ENCODE measurements at regions not wholly inside any gene's neighbourhood (a gene's known extent, or its start where the extent isn't known, plus 50 kb on each side); places are given as distances from the start of the nearest gene placed in this dataset.

DNA sequence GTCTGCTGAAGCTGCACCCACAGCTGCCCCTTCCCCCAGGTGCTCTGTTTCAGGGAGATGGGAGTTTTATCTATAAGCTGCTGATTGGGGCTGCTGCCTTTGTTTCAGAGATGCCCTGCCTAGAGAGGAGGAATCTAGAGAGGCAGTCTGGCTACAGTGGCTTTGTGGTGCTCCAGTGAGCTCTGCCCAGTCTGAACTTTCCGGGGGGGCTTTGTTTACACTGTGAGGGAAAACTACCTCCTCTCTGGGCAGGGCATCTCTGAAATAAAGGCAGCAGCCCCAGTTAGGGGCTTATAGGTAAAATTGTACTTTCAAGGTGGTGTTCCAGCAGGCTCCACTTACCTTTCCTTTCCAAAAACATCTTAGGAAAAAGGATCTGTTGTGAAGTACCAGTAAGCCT, 242.2 kb downstream of the SPRY1 start:
- TF ChIP-seq, protein P1, sequence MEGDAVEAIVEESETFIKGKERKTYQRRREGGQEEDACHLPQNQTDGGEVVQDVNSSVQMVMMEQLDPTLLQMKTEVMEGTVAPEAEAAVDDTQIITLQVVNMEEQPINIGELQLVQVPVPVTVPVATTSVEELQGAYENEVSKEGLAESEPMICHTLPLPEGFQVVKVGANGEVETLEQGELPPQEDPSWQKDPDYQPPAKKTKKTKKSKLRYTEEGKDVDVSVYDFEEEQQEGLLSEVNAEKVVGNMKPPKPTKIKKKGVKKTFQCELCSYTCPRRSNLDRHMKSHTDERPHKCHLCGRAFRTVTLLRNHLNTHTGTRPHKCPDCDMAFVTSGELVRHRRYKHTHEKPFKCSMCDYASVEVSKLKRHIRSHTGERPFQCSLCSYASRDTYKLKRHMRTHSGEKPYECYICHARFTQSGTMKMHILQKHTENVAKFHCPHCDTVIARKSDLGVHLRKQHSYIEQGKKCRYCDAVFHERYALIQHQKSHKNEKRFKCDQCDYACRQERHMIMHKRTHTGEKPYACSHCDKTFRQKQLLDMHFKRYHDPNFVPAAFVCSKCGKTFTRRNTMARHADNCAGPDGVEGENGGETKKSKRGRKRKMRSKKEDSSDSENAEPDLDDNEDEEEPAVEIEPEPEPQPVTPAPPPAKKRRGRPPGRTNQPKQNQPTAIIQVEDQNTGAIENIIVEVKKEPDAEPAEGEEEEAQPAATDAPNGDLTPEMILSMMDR (IDR thresholded peaks at IDR 0.05; ENCODE audit: partially characterized antibody, unreplicated experiment) = no peak
- H3K9me3 Mint-ChIP-seq (ENCODE audit: unreplicated experiment) = peaks cover 3% of the 10 kb centered on the region
- H3K27ac Mint-ChIP-seq (ENCODE audit: unreplicated experiment) = no peak overlapping the region
- no peak for DNase-seq
- no peaks in the 10 kb centered on the region for H3K4me1 Mint-ChIP-seq (ENCODE audit: low read depth, unreplicated experiment)
- no peak overlapping the region for H3K4me3 Mint-ChIP-seq (ENCODE audit: unreplicated experiment)
- H3K36me3 Mint-ChIP-seq (ENCODE audit: unreplicated experiment) = no peaks in the 10 kb centered on the region
- no peaks in the 10 kb centered on the region for H3K27me3 Mint-ChIP-seq (ENCODE audit: unreplicated experiment)

DNA sequence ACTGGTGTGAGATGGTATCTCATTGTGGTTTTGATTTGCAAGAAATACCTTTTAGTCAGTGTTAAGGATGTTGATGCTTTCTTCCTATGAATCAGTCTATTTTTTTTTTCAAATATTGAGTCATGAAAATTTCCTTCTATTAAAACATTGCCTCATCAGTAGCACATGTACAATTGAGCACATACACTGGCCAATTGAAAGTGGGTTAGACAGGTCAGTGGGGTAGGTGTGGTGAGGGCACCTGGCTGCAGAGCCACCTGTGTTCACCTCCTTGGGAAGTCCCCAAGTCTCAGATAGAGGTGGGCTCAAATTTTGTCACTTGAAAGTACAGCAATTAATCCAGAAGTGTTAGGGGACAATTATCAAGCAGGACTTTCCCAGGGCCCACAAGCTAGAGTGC, 243.7 kb downstream of the SPRY1 start:
- TF ChIP-seq, protein P1 (IDR thresholded peaks at IDR 0.05; ENCODE audit: partially characterized antibody, unreplicated experiment) = no peak
- peaks cover 1% of the 10 kb centered on the region for H3K9me3 Mint-ChIP-seq (ENCODE audit: unreplicated experiment)
- H3K4me1 Mint-ChIP-seq (ENCODE audit: low read depth, unreplicated experiment) = no peaks in the 10 kb centered on the region
- DNase-seq = no peak
- H3K4me3 Mint-ChIP-seq (ENCODE audit: unreplicated experiment) = no peak overlapping the region
- no peaks in the 10 kb centered on the region for H3K36me3 Mint-ChIP-seq (ENCODE audit: unreplicated experiment)
- H3K27ac Mint-ChIP-seq (ENCODE audit: unreplicated experiment) = no peak overlapping the region
- no peaks in the 10 kb centered on the region for H3K27me3 Mint-ChIP-seq (ENCODE audit: unreplicated experiment)

DNA sequence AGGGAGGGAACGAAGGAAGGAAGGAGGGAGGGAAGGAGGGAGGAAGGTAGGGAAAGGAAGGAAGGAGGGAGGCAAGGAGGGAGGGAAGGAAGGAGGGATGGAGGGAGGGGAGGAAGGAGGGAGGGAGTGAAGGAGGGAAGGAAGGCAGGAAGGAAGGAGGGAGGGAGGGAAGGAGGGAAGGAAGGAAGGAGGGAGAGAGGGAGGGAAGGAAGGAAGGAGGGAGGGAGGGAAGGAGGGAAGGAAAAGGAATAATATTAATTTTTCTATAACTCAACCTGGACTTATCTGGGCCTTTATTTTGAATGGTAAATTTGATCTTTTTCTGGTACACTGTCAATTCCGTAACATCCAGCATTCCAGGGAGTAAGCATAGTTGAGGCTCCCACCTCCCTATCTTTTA, 244.2 kb downstream of the SPRY1 start:
- Mint-ChIP-seq H3K36me3 (ENCODE audit: unreplicated experiment) (no peaks in the 10 kb centered on the region), H3K4me1 (ENCODE audit: low read depth, unreplicated experiment) (no peaks in the 10 kb centered on the region), H3K4me3 (ENCODE audit: unreplicated experiment) (no peak overlapping the region), H3K9me3 (ENCODE audit: unreplicated experiment) (peaks cover 1% of the 10 kb centered on the region), H3K27me3 (ENCODE audit: unreplicated experiment) (no peaks in the 10 kb centered on the region), H3K27ac (ENCODE audit: unreplicated experiment) (no peak overlapping the region)
- TF ChIP-seq, protein P1 (IDR thresholded peaks at IDR 0.05; ENCODE audit: partially characterized antibody, unreplicated experiment) = no peak
- no peak for DNase-seq

DNA sequence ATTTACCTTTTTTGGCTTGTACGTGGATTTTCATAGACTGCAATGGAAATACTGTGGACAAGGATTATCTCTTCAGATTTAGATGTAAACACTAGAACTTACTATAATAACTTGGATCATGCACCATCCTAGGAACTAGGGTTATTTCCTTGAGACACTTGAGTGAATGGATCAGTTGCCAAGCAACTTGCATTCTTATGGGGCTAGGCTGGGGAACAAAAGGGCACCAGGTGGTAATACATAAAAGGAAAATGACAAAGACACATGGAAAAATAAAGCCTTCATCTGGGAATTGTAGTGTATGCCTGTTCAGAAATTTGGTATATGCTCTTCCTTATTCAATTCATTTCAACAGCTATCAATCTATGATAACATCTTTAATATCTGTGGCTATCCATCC, 247.1 kb downstream of the SPRY1 start:
- DNase-seq = no peak
- Mint-ChIP-seq H3K27ac (ENCODE audit: unreplicated experiment) (no peak overlapping the region), H3K4me1 (ENCODE audit: low read depth, unreplicated experiment) (no peaks in the 10 kb centered on the region), H3K9me3 (ENCODE audit: unreplicated experiment) (no peaks in the 10 kb centered on the region), H3K27me3 (ENCODE audit: unreplicated experiment) (no peaks in the 10 kb centered on the region), H3K36me3 (ENCODE audit: unreplicated experiment) (no peaks in the 10 kb centered on the region), H3K4me3 (ENCODE audit: unreplicated experiment) (no peak overlapping the region)
- TF ChIP-seq, protein P1 (IDR thresholded peaks at IDR 0.05; ENCODE audit: partially characterized antibody, unreplicated experiment) = no peak

DNA sequence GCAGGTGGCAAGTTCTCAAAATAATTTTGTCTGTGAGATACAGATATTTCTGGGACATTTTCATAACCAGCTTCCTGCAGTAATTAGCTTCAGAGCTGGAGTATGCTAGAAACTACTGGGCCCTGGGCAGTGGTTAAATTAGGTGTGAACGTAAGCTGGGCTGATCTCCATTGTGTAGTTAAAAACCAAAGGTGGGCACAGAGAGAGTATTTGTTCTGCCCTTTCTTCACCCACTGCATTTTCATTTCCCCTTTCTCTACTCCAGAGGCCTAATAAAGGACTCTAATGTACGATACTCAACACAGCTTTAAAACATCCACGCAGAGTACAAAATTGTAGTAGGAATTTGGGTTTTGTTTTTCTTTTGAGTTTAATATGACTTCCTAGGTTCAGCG, 252.7 kb downstream of the SPRY1 start:
- Mint-ChIP-seq H3K4me1 (ENCODE audit: low read depth, unreplicated experiment) (no peaks in the 10 kb centered on the region), H3K9me3 (ENCODE audit: unreplicated experiment) (no peaks in the 10 kb centered on the region), H3K4me3 (ENCODE audit: unreplicated experiment) (no peak overlapping the region), H3K27me3 (ENCODE audit: unreplicated experiment) (no peaks in the 10 kb centered on the region), H3K36me3 (ENCODE audit: unreplicated experiment) (no peaks in the 10 kb centered on the region), H3K27ac (ENCODE audit: unreplicated experiment) (no peak overlapping the region)
- no peak for DNase-seq
- TF ChIP-seq, protein P1 (IDR thresholded peaks at IDR 0.05; ENCODE audit: partially characterized antibody, unreplicated experiment) = no peak

Data from glutamatergic neuron (in vitro differentiated cells).